GM18870 (cell line): ENCODE measurements at regions not wholly inside any gene's neighbourhood (a gene's known extent, or its start where the extent isn't known, plus 50 kb on each side); places are given as distances from the start of the nearest gene placed in this dataset.

Source experiments
- ATAC-seq: cut with Tn5 transposase; IDR thresholded peaks from one replicate; pipeline ENCODE4 v1.9.1; 2021; ENCODE audit warnings: moderate library complexity; ENCODE audit not compliant: unreplicated experiment

DNA sequence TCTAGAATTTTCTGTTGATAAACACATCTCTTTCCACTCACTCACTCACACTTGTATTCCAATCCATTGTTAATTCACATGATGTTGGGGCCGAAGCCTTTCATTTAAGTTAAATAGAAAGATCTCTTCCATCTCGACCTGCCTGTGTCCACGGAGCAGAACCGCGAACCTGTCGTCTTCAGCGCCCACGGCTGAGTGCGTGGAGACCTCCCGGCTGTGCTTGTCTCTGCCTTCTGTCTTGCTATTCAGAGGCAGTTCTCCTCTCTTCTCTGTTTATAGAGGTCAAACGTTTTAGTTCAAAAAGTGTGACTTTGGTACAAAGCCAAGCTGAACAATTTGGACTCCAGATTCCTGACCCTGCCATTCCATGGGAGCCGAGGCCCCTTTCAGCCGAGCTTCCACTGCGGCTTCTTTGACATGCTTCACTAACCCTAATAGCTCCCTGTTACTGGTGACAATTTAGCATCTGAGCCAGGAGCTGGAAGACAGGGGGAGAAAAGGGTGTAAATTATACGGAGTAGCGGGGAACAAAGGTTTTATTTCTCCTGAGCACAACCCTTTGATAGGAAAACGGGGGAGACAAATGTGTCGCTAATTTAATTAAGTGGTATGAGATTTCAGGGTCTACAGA is 314.4 kb upstream of the IRX4 start:
- ATAC-seq = no peak

DNA sequence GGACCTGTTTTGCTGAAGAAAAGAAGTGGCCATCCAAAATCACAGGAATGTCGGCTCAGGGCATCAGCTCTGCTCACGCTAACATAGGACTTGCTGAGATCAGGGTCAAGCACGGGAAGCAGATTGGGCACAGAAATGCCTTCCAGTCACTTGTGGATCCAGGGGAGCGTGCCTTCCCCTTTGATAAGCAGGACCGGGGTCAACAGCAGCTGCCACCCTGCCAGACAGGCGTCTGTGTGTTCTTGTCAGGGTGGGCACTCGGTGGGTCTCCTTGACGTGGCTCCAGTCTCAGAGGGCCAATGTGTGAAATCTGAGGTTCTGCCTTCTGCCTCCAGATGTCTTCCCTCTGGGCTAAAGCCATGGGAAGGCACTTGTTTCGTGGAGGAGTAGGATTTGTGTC is 313.7 kb upstream of the IRX4 start:
- no peak for ATAC-seq

DNA sequence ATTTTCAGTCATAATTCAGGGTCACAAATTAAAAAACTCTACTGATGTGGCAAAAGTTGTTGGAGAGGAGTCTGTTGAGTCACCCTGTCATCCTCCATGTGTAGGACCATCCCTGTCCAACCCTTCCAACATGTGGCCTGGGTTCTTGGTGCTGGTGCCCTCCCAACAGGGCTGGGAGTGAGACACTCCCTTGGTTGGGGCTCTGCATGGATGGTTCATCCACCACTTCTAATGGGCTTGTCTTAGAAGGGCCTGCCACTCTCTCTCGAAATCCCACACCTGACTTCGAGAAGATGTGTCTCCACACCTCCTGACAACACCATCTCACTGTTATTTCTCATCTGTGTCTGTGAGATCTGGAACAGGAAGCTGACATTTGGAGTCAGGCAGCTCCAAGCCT is 312.2 kb upstream of the IRX4 start:
- ATAC-seq = no peak

DNA sequence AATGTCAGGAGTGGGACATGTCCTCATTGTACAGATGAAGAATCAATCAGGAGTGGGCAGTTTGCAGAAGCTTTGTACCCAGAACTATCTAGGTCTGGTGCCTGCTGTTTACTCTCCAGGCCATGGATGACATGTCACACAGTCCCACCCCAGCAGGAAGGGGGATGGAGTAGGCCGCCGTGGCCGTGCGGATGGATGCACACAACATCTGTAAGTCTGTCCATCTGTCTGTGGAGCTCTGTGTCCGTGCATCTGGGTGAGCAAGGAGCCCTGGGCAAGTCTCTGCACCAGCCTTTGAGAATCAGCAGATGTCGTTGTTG is 311.5 kb upstream of the IRX4 start:
- no peak for ATAC-seq

DNA sequence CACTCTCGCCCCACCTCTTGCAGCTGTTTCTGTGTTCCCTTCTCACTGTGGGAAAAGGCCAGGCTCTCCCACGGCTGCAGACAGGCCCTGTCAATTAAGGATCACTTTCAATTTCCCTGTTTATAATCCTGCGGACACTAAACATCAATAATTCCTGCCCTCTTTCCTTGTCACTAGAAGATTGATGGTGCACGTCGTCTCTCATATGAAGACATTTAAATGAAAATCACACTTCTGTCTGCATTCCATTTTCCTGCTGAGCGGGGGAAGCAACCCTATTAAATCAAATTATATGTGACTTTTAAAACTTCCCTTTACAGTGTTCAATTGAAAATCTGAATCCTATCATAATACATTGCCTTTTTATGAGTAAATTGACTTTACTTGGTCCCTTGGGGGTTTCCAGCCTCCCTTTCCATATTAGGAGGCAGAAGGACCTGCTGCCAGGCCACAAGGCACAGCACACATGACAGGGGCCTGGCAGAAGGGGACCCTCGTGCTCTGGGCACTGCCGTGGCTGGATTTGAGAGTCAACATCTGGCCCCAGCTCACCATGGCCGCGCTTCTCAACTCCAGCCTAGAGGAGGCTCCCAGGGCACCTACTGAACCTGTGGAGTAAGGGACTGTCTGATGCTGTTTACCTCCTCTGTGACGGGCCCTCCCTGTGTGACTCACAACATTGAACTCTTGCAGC is 311.0 kb upstream of the IRX4 start:
- ATAC-seq = no peak

DNA sequence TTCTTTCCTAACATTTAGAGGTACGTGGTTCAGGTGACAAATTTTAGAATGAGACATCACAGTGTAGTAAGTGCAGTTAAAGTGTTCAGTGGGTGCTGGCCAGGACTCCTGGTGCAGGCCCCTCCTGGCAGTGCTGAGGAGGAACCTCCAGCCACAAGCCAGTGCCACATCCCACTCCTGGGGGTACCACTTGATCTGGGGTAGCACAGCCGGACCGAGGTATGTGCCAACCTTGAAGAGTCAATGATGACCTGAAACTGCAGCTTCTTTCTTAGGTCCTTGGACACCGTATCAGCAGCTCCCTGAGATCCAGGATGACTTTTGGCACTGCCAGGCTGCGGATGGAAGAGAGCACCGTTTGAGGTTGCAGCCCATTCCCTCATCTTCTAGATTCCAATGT is 310.4 kb upstream of the IRX4 start:
- no peak for ATAC-seq

DNA sequence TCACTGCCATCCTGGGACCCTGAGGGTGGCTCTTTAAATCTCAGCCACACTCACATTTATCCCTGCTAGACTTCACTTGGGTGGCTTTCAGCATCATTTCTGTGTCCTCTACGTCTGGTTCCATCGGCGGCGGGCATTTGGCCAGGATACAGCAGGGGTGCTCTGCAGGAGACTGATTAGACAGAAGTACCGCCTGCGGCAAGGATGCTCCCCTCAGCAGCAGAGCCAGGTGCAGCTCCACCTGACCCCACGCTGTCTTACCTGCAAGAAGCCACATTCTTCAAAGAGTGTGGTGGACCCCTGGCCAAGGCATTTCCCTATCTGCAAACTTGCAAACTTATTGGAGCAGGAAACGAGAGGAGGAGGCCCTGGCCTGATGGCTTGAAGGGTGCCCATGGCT is 309.8 kb upstream of the IRX4 start:
- no peak for ATAC-seq

DNA sequence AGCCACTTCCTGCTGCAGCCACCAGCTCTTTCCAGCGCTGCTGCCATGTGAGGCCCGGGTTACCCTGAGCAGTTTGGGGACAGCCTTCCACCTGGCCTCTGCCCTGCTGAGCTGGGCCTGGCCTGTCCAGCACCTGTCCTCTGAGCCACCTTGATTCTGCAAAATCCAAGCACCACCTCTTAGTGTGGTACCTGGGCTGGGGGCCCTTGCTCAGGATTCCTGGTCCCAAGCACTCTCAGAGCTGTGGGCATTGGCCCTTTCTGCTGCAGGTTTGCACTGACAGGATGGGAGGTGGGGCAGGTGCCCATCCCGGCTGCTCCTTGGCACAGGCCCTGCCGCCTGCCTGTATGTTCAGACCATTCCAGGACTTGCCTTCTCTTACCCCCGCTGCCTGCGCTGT is 309.2 kb upstream of the IRX4 start:
- no peak for ATAC-seq

DNA sequence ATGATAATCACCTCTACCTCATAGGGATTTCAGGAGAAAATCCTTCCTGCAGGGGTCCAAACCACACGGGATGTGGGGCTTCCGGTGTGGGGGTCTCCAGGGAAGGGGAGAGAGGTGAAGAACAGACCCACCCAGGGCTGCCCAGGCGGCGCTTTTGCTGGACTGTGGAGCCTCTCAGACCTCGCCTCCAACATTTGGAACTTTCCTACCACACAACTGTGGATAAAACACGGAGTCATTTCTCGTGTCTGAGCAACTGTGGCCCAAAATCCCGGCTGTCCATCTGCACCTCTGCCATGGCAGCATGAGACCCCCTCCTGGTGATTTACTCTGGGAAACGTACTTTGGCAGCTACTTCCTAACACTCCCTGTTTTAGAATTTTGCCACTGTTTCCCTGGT is 307.8 kb upstream of the IRX4 start:
- no peak for ATAC-seq

DNA sequence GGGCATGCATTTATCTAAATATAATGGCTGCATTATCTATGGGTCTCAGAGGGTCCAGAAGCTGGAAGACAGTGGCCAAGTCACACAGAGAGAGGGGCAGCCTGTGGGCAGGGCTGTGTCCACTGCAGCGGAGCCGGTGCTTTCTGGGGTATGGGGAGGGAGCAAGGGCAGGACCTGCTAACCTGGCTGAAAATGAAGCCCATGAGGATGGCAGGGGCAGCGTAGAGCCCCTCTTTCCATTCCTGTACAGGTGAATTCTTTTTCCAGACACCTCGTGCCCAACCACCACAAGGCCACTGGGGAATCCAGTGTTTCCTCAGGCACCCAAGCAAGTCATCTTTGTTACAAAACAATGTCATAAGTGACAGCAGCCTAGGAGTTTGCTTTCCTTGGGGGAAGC is 305.9 kb upstream of the IRX4 start:
- ATAC-seq = no peak

DNA sequence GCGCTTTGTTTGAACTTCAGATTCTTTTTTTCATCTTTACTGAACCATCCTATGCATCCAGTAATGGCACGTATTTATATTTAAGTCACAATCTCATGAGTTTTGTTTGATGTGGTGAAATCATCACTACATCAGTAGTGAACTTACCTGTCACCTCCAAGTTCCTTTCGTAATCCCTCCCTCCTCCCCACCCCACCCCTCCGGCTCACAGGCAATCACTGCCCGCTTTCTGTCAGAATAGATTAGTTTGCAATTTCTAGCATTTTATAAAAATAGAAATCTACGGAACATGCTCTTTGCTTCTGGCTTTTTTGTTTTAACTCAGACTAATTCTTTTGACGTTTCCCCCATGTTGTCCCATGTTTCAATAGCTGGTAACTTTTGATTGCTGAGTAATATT is 305.4 kb upstream of the IRX4 start:
- no peak for ATAC-seq

DNA sequence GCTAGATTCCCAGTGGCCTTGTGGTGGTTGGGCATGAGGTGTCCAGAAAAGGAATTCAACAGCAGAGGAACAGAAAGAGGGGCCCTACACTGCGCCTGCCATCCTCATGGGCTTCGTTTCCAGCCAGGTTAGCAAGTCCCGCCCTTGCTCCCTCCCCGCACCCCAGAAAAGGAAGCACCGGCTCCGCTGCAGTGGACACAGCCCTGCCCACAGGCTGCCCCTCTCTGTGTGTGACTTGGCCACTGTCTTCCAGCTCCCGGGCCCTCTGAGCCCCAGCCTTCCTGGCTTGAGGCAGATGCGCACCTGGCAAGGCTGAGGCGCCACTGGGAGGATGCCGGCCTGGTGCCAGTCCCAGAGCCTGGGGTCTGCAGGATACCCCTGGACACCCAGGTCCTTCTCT is 305.0 kb upstream of the IRX4 start:
- no peak for ATAC-seq

DNA sequence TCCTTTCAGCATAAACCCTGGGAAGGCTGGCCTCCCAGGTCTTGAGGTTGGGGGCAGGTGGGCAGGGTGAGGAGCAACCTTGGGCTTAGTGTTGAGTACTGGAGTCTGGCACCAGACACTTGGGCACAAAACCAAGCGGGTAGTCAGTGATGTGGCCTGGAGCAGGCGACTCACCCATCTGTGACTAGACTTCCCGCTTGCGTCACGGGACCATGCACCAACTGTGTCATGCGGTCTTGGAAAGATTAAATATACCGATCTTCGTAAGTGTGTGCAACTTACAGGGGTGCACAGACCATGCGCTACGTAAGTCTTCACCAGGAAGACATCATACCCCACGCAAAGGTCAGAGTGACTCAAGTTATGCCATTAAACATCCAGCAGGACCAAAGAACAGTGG is 304.4 kb upstream of the IRX4 start:
- no peak for ATAC-seq

DNA sequence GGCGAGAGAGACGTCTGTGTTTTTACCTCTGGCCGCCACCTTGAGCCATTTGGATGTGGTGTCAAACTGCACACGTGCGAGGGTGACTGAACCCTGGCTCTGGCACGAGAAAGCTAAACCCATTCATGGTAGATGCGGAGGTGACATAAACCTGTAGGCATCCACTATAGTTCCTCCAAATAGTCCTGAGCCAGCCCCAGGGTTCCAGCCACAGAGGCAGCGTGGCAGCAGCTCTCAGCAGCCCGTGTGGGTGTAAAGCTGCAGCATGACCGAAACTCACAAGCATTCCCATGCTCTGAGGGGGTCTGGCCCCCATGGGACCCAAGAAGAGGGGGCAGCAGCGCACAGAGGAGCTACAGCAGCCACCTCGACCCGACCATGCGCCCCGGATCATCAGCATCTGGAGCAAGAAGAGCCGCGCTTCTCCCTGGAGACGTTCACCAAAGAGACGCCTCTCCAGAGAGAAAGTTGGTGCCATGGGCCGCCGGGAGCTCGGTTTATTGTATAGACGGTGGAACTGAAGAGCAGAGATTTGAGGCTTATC is 303.8 kb upstream of the IRX4 start:
- ATAC-seq = no peak

DNA sequence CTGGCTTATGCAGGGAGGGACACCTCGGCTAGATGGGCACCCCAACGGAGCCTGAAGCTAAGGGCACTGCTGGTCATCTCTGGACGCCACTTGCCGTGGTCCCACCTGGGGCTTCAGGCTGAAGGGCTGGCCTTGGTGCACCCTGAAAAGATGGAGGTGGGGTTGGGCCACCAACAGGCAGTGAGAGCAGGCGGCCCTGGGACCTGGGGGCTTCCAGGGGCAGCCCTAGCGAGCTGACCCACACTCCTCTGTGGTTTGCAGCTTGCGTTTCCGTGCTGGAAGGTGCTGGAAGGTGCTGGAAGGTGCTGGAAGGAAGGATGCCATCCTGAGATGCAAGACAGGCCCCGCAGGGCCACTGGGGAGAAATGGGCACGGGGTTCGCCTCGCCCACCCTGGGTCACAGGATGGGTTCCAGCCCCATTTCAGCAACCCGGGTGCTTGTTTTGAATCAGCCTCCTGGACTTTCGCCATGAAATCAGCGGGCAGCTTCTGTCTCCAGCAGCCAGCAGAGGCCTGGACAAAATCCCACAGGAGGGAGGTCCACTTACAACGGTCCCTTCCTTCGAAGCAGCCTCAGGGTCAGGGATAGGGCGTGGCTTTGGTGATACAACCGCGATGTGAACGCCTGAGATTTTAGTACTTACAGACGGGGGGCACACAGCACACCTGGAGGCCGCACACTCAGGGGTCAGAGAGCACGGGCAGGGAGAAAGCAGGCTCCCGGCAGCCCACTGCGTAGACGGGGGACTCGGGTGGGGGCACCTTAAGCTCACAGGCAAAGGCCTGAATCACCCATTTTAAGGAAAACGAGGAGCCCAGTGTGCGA is 303.1 kb upstream of the IRX4 start:
- no peak for ATAC-seq

DNA sequence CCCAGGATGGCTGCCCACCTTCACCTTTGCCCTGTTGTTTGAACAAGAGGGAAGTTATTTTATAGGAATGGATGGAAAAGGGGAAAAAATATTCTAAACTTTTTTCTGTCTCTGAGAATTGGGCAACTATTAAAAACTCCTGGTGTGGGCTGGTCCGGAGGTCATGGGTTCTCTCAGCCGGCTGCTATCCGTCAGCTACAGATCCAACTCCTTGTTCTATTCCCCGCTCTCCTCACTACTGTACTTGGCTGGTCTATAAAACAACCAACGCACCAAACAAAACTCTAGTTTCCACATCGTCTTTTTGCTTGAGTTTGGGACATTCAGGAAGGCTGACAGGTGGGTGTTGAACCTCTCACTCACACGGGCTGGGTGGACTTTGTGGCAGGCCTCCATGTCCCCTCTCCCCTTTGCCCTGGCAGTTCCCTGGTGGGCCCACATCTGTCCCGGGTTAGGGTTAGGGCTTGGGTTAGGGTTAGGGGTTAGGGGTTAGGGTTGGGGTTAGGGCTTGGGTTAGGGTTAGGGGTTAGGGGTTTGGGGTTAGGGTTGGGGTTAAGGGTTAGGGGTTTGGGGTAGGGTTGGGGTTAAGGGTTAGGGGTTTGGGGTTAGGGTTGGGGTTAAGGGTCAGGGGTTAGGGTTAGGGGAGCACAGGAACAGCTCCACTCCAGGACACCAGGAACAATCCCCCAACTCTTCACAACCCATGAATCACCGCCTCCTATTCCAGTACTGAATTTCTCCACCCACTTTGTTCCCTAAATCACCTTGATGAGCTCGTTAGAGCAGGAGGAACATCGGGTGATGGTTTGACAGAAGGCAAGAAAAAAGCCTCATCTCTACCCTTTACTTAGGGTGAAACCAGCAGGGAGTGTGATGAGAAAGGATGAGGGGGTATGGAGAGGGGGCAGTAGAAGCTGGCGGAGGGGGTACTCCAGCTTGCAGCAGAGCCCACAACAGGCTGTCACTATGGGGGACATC is 302.1 kb upstream of the IRX4 start:
- ATAC-seq = no peak

DNA sequence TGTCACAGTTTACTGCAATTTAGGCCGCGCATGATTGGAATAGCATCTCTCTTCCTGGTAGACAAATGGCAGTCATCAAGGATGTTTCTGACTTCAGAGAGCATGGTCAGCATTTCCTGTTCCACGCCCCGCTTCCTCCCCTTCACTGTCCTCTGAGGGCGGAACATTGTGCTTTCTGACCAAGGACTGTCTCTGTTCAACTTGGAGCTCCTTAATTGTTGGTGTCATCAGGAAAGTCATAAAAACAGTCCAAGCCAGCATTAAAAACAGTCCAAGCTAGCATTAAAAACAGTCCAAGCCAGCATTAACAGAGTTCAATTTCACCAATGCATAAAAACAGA is 301.3 kb upstream of the IRX4 start:
- ATAC-seq = no peak

DNA sequence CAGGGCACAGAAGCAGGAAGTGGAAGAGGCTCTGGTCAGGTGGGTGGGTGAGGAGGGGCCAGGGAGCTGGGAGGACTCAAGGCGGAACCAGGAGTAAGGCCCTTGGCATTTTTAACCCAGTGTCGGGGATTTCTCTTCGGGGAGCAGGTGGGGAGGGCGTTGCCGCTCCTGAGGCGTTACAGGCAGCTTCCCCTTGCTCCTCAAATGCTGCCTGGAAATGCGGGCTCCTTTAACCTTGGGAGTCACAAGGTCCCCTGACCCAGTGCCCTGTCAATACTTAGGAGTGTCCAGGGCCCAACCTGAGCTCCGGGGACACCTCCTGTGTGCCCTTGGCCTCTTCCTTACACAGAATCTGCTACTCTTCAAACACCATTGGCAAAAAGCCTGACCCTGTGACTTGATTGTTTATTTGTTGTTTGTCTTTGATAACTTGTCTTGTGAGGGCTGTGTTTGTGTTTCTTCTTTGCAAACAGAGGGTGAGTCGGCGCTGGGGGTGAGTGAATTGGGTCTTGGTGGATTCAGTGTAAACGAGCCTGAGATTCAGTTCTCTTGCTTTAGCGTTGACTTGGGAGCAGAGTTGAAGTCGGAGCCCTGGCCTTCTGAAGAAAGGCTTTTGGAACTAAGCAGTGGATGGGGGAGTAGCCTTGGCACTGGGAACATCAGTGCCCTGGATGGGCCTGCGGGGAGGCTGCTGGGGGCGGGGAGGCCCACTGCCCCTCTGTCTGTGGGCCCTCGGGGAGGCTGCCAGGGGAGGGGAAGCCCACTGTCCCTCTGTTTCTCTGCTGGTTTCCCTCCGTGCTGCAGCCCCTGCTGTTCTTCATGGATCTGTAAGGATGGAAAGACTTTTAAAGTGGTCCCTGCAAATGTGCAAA is 300.7 kb upstream of the IRX4 start:
- ATAC-seq = no peak

DNA sequence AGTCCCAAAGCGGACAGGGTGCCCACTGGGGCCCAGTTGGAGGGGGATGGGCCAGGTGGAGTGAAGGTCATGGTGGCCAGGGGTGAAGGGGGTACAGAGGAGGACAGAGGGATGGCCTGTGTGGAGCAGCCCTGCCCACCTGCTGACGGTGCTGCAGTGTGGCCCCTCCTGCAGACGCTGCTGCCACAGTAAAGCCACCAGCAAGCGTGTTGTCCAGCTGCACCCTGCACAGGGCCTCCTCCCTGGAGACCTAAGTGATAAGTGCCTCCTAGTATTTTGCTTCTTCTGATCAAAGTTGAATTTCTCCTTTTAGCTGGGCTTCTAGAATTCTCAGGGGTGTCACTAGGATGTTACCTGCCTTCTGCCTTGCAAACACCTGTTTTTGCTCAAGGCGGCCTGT is 299.3 kb upstream of the IRX4 start:
- ATAC-seq = no peak

DNA sequence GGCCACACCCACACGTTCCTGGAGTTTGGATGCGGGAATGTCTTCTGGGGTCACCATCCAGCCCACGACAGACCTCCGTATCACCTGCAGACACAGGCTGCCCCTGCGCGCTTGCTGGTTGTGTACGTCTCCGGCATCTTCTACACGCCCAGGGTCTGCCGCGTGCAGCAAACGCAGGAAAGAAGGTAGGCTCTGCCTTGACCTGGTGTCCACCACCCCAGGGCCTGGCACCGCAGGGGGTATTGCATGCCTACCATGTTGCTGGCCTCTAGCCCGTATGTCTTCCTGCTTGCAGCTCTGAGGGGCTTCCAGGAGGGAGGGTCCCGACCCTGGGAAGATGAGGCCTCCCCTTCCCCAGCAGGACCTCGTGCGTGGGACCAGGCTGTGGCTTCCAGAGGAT is 298.8 kb upstream of the IRX4 start:
- ATAC-seq = no peak
